ENCODE measurements at regions not wholly inside any gene's neighbourhood (a gene's known extent, or its start where the extent isn't known, plus 50 kb on each side); places are given as distances from the start of the nearest gene placed in this dataset.

DNA sequence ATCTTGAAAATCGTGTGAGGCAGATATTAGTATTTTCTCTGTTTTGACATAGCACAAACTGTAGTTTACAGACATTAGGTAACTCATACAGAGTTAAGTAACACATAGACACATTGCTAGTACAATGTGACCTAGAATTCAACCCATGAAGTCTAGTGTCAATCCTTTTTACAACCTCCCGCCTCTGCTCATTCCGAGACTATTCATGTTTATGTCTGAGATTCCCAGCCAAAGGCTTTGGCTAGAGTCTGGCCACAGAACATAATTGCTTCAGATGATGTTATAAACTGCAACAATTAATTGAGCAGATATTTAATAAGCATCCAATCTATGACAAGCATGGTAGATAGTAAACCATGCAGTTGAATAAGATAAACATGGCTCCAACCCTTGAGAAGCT, 841.0 kb downstream of the STIM2 start:
- no peaks in the 10 kb centered on the region for H3K9me3 ChIP-seq
- WGBS, result 32% methylated on average over 3 of the region's 3 CpGs
- no peak overlapping the region for H3K27ac ChIP-seq (replicated peaks in 1 of 4)

DNA sequence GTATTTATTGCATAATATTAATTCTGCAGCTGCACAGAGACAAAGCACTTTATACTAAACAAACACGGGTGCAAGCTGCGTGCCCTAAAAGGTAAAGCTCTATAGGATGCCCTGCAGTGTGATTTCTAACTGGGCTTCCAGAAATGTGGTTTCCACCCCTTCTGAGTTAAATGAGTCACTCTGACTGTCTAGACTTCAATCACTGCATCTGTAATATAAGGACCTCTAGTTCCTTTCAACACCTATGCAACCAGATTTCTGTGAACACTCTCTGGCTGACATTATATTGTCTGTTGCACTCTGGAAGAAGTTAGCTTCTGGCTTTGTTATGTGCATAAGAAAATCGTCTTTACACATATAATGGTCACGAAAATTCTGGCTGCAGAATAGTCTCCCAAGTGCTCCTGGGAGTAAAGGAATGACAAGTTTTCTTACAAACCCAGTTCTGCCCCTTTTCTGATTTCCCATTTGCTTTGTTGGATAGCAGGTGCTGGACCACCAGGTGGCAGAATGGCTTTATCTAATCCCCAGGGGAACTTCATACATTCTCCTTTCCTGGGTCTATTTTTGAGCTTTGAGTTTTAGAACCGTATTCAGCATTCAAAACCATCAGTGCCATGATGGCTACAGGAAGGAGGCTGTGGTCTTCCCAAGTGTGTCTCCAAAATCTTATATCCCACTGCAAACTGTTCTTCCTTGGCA, 842.2 kb downstream of the STIM2 start:
- H3K4me1 ChIP-seq, result peaks cover 0 to 10% (median 8%) of the 10 kb centered on the region in 4 donors
- no peak overlapping the region for H3K27ac ChIP-seq (replicated peaks in 1 of 4)
- H3K9me3 ChIP-seq, result no peaks in the 10 kb centered on the region
- intact Hi-C loops (cut with DNase I), result no loop called here
- no peaks in the 10 kb centered on the region for H3K36me3 ChIP-seq
- WGBS, result 58% methylated on average over 5 of the region's 5 CpGs
- DNase-seq (ENCODE audit: extremely low spot score), result no peak
- TF ChIP-seq, protein P1, sequence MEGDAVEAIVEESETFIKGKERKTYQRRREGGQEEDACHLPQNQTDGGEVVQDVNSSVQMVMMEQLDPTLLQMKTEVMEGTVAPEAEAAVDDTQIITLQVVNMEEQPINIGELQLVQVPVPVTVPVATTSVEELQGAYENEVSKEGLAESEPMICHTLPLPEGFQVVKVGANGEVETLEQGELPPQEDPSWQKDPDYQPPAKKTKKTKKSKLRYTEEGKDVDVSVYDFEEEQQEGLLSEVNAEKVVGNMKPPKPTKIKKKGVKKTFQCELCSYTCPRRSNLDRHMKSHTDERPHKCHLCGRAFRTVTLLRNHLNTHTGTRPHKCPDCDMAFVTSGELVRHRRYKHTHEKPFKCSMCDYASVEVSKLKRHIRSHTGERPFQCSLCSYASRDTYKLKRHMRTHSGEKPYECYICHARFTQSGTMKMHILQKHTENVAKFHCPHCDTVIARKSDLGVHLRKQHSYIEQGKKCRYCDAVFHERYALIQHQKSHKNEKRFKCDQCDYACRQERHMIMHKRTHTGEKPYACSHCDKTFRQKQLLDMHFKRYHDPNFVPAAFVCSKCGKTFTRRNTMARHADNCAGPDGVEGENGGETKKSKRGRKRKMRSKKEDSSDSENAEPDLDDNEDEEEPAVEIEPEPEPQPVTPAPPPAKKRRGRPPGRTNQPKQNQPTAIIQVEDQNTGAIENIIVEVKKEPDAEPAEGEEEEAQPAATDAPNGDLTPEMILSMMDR (IDR thresholded peaks at IDR 0.05), result peak in 1 of 3 experiments; percentile 14
- TF ChIP-seq EP300 (IDR thresholded peaks at IDR 0.05) (no peak), POLR2AphosphoS5 (IDR thresholded peaks at IDR 0.05) (no peak), POLR2A (IDR thresholded peaks at IDR 0.05; ENCODE audit: low read depth) (no peak)
- no peaks in the 10 kb centered on the region for H3K27me3 ChIP-seq
- H3K4me3 ChIP-seq, result no peak overlapping the region

More for the DNA sequence above, 841.0 kb downstream of the STIM2 start:
- H3K4me3 ChIP-seq, result no peak overlapping the region
- H3K27me3 ChIP-seq, result no peaks in the 10 kb centered on the region
- TF ChIP-seq, protein P1 (IDR thresholded peaks at IDR 0.05), result no peak
- TF ChIP-seq POLR2AphosphoS5 (IDR thresholded peaks at IDR 0.05) (no peak), EP300 (IDR thresholded peaks at IDR 0.05) (no peak), POLR2A (IDR thresholded peaks at IDR 0.05; ENCODE audit: low read depth) (no peak)
- no peaks in the 10 kb centered on the region for H3K36me3 ChIP-seq
- H3K4me1 ChIP-seq, result peaks cover 0 to 10% (median 8%) of the 10 kb centered on the region in 4 donors
- no peak for DNase-seq (ENCODE audit: extremely low spot score)
- intact Hi-C loops (cut with DNase I), result no loop called here

DNA sequence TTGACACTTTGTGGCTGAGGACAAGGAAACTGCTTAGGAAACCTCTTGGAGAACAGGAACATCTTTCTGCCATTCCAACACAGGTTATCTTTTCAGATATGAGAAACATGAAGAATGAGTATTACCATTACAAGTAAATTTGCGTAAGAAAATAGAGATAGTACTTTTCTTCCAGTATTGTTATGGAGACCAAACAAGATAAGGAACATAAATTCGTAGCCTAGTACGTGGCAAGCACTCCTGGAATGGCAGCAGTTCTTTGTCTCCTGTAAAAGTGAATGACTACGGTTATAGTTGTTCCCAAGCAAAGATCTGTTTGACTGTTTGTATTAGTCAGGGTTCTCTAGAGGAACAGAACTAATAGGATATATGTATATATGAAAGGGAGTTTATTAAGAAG, 843.1 kb downstream of the STIM2 start:
- Histone ChIP-seq H3K36me3 (no peaks in the 10 kb centered on the region), H3K4me1 (peaks cover 0 to 10% (median 8%) of the 10 kb centered on the region in 4 donors), H3K27me3 (no peaks in the 10 kb centered on the region), H3K27ac (replicated peaks in 1 of 4) (no peak overlapping the region), H3K4me3 (no peak overlapping the region), H3K9me3 (no peaks in the 10 kb centered on the region)
- TF ChIP-seq POLR2A (IDR thresholded peaks at IDR 0.05; ENCODE audit: low read depth) (no peak), EP300 (IDR thresholded peaks at IDR 0.05) (no peak), POLR2AphosphoS5 (IDR thresholded peaks at IDR 0.05) (no peak)
- TF ChIP-seq, protein P1 (IDR thresholded peaks at IDR 0.05), result no peak
- WGBS, result 94% methylated on average over 4 of the region's 4 CpGs
- DNase-seq (ENCODE audit: extremely low spot score), result no peak
- intact Hi-C loops (cut with DNase I), result no loop called here

DNA sequence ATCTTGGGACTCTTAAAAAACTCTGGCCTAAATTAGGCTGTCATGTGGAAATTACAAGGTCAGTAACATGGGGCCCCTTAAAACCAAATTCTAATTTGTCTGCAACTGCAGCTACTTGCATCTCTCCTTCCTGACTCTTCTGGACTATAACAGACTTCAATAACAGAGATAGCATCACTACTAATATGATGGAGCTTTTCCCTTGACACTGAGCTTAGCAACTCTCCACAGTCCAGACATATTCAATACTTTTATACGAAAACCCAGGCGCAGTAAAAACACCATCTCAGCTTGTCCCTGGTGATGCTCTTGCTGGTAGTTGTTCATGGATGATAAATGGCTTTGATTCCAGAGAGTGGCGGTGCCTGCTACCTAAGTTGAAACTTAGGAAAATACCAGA, 850.4 kb downstream of the STIM2 start:
- Histone ChIP-seq H3K27me3 (no peaks in the 10 kb centered on the region), H3K27ac (replicated peaks in 1 of 4) (no peak overlapping the region), H3K9me3 (no peaks in the 10 kb centered on the region), H3K4me3 (no peak overlapping the region), H3K4me1 (no peaks in the 10 kb centered on the region), H3K36me3 (no peaks in the 10 kb centered on the region)
- 95% methylated on average over 3 of the region's 3 CpGs for WGBS
- TF ChIP-seq POLR2AphosphoS5 (IDR thresholded peaks at IDR 0.05) (no peak), POLR2A (IDR thresholded peaks at IDR 0.05; ENCODE audit: low read depth) (no peak), EP300 (IDR thresholded peaks at IDR 0.05) (no peak)
- TF ChIP-seq, protein P1 (IDR thresholded peaks at IDR 0.05), result no peak
- DNase-seq (ENCODE audit: extremely low spot score), result no peak
- intact Hi-C loops (cut with DNase I), result no loop called here

DNA sequence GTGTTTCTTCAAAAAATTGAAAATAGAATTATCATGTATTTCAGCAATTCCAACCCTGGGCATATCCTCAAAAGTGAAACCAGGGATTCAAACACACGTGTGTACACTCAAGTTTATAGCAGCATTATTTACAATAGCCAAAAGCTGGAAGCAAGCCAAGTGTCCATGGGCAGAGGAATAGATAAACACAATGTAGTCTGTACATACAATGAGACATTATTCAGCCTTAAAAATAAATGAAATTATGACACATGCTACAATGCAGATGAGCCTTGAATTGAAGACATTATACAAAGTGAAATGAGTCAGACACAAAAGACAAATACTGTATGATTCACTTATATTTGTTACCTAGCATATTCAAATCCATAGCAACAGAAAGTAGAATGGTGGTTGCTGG, 853.4 kb downstream of the STIM2 start:
- WGBS, result 52% methylated on average over 1 of the region's 1 CpG
- TF ChIP-seq EP300 (IDR thresholded peaks at IDR 0.05), result no peak
- no peak for TF ChIP-seq POLR2A (IDR thresholded peaks at IDR 0.05; ENCODE audit: low read depth)
- TF ChIP-seq, protein P1 (IDR thresholded peaks at IDR 0.05), result no peak
- TF ChIP-seq POLR2AphosphoS5 (IDR thresholded peaks at IDR 0.05), result no peak
- H3K4me1 ChIP-seq, result peaks cover 0 to 4% (median 0%) of the 10 kb centered on the region in 4 donors

More for the DNA sequence above, 853.4 kb downstream of the STIM2 start:
- Histone ChIP-seq H3K36me3 (no peaks in the 10 kb centered on the region), H3K4me3 (no peak overlapping the region), H3K27me3 (no peaks in the 10 kb centered on the region), H3K27ac (replicated peaks in 1 of 4) (no peak overlapping the region), H3K9me3 (no peaks in the 10 kb centered on the region)
- no peak for DNase-seq (ENCODE audit: extremely low spot score)
- intact Hi-C loops (cut with DNase I), result no loop called here

Measured in esophagus muscularis mucosa (tissue), 4 donors.